ENCODE measurements at regions not wholly inside any gene's neighbourhood (a gene's known extent, or its start where the extent isn't known, plus 50 kb on each side); places are given as distances from the start of the nearest gene placed in this dataset.

GRCh38 chr9:90107726-90108655 lies 503.2 kb downstream of the GADD45G start:
- intact Hi-C loops (cut with micrococcal nuclease): no loop called here
- H3K27ac Mint-ChIP-seq: no peak overlapping the region
- TF ChIP-seq CTCF (IDR thresholded peaks at IDR 0.05): no peak

GRCh38 chr9:90112788-90113187 lies 508.0 kb downstream of the GADD45G start:
- no peak overlapping the region for H3K4me3 Mint-ChIP-seq

More at GRCh38 chr9:90107726-90108655, 503.2 kb downstream of the GADD45G start:
- ChIA-PET POLR2A (no interaction called here), CTCF (interaction anchor here (9.1 kb wide), 1 partner anchor 509 kb away, joined by 355 read pairs; the partner anchor contains the start of gene GADD45G)
- H3K4me3 Mint-ChIP-seq: no peak overlapping the region
- H3K27me3 Mint-ChIP-seq: peaks cover 3% of the 10 kb centered on the region
- peaks cover 6% of the 10 kb centered on the region for H3K9me3 Mint-ChIP-seq
- DNase-seq (no peak), ATAC-seq (no peak)
- H3K36me3 Mint-ChIP-seq (ENCODE audit: low read depth): no peaks in the 10 kb centered on the region
- peaks cover 3% of the 10 kb centered on the region for H3K4me1 Mint-ChIP-seq (ENCODE audit: low read depth)

GRCh38 chr9:90114641-90115425 lies 510.0 kb downstream of the GADD45G start:
- no peaks in the 10 kb centered on the region for H3K36me3 Mint-ChIP-seq (ENCODE audit: low read depth)
- DNase-seq: no peak
- H3K9me3 Mint-ChIP-seq: peaks cover 2% of the 10 kb centered on the region
- no peaks in the 10 kb centered on the region for H3K4me1 Mint-ChIP-seq (ENCODE audit: low read depth)
- H3K27ac Mint-ChIP-seq: no peak overlapping the region
- CTCF ChIA-PET: no interaction called here
- no peak for ATAC-seq
- no peak for TF ChIP-seq CTCF (IDR thresholded peaks at IDR 0.05)
- POLR2A ChIA-PET: no interaction called here
- H3K4me3 Mint-ChIP-seq: no peak overlapping the region
- peaks cover 1% of the 10 kb centered on the region for H3K27me3 Mint-ChIP-seq
- intact Hi-C loops (cut with micrococcal nuclease): no loop called here

More at GRCh38 chr9:90112788-90113187, 508.0 kb downstream of the GADD45G start:
- no peak for TF ChIP-seq CTCF (IDR thresholded peaks at IDR 0.05)
- intact Hi-C loops (cut with micrococcal nuclease): no loop called here
- Mint-ChIP-seq H3K4me1 (ENCODE audit: low read depth) (no peaks in the 10 kb centered on the region), H3K27me3 (peaks cover 3% of the 10 kb centered on the region), H3K27ac (no peak overlapping the region), H3K36me3 (ENCODE audit: low read depth) (no peaks in the 10 kb centered on the region), H3K9me3 (peaks cover 6% of the 10 kb centered on the region)
- DNase-seq: no peak
- POLR2A ChIA-PET: no interaction called here
- CTCF ChIA-PET: interaction anchor here (2.5 kb wide), 1 partner anchor 510 kb away, joined by 12 read pairs; no protein-coding TSS in a partner anchor
- ATAC-seq: no peak

- no peak for TF ChIP-seq CTCF (IDR thresholded peaks at IDR 0.05)
- ChIA-PET CTCF (interaction anchor here (1.0 kb wide), 2 partner anchors 20 to 524 kb away, joined by 4 to 5 read pairs; no protein-coding TSS in a partner anchor), POLR2A (no interaction called here)
- H3K27ac Mint-ChIP-seq: no peak overlapping the region
- H3K9me3 Mint-ChIP-seq: peaks cover 8% of the 10 kb centered on the region
- no peak for ATAC-seq
- H3K27me3 Mint-ChIP-seq: peaks cover 12% of the 10 kb centered on the region
- H3K36me3 Mint-ChIP-seq (ENCODE audit: low read depth): no peaks in the 10 kb centered on the region
- H3K4me3 Mint-ChIP-seq: no peak overlapping the region
- H3K4me1 Mint-ChIP-seq (ENCODE audit: low read depth): no peaks in the 10 kb centered on the region
- intact Hi-C loops (cut with micrococcal nuclease): no loop called here
- DNase-seq: no peak
Observed at GRCh38 chr9:90121762-90122161, 517.0 kb downstream of the GADD45G start.

Measured in activated CD8-positive, alpha-beta T cell treated with anti-CD3 and anti-CD28 coated beads for 36 hours (primary cell).